HG03457 (cell line): ENCODE measurements at regions not wholly inside any gene's neighbourhood (a gene's known extent, or its start where the extent isn't known, plus 50 kb on each side); places are given as distances from the start of the nearest gene placed in this dataset.

Source experiments
- ATAC-seq: cut with Tn5 transposase; IDR thresholded peaks from one replicate; pipeline ENCODE4 v1.9.1; 2021; ENCODE audit warnings: moderate number of reproducible peaks; ENCODE audit not compliant: unreplicated experiment

DNA sequence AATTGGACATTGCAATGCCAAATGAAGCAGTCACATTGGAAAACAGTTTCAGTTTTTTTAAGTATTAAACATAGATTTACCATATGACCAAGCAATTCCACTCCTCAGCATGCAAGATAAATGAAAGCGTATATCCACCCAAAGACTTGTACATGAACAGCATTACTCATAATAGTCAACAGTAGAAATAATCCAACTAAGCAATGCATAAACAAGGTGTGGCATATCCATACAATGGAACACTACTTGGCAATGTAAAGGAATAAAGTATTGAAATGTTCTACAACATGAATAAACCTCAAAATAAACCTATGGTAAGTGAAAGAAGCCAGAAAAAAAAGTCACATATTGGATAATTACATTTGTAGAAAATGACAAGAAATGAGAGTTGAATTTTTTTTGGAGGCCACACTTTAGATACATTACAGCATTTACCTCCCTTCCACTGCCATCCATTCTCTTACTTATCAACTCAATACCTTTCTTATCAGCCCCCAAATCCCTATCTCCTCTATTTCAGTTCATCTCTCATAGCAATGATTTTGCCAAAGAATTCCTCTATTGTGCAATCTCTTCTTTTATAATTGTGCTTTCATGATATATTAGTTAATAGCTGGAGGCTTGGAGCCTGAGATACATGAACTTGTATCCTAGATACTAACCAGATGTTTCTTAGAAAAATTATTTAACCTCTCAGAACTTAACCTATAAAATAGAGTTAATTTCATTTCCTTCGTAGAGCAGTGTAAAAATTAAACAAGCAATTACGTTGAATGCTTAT lies 414.2 kb upstream of the C1orf87 start:
- no peak for ATAC-seq

DNA sequence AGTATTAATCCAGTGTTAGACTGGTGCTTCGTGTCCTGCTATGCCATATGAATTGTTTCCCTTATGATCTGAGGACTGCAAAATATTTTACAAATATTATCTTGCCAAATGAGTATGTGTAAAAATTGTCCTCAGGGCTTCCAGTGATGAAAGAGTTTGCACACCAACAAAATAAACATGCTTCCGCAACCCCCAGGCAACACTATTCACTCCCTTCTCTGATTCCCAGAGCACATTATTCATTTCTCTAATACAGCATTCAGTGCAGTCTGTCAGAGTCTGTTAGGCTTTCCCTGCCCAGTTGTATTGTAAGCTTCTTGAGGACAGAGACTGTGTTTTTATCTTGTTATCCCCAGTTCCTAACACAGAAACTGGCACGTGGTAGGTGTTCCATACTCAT lies 409.9 kb upstream of the C1orf87 start:
- ATAC-seq, result no peak

DNA sequence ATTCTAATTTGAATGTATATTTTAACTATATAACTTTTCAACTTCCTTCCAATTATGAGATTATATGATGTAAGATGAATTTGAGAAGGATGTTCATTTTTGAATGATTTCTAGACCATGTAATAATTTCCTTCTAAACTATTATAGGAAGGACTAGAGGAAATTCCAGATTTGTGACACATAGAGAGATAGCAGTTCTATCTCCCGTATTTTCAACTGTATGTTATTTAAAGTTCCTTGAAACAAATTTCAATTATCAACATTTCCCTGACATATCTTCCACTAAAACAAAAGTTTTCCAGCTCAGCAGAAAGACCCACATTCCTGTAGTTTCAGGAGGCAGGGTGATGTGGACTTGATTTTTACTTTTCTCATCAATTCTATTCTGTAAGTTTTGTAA lies 396.7 kb upstream of the C1orf87 start:
- no peak for ATAC-seq

DNA sequence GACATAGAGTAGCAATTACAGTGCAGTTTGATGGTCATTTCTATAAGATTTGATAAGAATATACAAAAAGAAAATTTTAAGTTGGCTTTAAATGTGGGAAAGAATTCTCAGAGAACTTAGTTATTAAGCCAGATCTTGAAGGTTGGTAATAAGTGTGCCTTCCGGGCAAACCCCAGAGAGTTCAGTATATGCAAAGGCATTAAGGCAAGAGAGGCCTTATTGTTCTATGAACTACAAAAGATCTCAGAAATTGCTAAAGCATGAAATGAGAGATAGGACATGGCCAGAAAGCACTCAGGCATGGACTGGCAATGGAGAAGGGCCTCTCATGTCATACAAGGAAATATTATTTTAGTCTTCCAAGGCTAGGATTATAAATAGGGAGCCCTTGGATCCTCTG lies 390.2 kb upstream of the C1orf87 start:
- ATAC-seq, result no peak

DNA sequence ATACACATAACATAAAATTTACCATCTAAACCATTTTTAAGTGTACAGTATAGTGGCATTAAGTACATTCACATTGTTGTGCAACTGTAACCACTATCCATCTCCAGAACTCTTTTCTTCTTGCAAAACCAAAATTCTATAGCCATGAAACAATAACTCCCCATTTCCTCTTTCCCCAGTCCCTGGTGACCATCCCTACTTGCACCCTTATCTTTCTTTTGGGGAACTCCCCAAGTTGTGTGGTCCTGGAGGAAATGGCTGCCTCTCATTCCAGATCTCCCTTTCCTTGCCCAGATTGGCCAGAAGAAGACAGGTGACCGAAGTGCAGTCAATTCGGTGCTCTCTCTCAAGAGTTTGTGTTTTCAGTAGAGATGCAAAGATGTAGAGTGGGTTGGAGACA lies 389.6 kb upstream of the C1orf87 start:
- no peak for ATAC-seq

DNA sequence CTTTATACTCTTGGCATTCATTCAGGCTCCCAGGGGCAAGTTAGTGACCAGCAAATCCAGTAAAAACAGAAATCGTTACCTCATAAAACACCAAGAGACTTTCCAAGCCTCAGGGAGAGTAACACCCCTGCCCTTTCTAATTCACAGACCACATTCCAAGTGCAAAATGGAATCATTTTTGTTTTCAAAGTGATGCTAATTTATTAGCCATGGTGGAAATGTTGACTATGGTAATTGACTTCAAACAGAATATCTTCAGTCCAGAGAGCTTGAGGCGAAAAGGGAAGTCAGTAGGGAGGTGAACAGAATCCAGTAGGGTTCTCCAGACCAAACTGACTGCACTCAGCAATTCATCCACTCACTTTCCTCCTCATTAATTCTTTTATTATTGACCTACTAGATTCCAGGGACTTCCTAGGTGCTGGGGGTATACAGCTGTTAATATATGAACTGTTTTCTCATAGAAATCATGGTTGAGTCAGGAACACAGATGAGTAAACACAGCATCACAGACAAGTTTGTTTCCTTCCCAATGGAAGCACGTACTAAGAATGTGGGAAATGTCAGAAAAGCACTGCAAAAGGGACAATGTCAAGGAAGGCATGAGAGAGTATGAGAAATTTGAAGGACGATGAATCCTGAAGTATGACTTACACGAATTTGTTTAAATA lies 388.5 kb upstream of the C1orf87 start:
- ATAC-seq, result no peak

DNA sequence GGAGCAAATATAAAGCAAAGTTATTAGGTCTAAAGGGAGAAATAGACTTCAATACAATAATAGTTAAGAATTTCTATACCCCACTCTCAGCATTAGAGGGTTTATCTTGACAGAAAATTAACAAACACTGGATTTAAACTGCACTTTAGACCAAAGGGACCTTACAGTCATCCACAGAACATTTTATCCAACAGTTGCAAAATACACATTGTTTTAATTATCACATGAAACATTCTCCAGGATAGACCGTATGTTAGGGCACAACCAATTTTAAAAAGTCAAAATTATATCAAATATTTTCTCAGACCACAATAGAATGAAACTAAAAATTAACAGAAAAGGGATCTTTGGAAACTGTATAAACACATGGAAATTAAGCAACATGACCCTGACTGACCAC lies 384.5 kb upstream of the C1orf87 start:
- no peak for ATAC-seq

DNA sequence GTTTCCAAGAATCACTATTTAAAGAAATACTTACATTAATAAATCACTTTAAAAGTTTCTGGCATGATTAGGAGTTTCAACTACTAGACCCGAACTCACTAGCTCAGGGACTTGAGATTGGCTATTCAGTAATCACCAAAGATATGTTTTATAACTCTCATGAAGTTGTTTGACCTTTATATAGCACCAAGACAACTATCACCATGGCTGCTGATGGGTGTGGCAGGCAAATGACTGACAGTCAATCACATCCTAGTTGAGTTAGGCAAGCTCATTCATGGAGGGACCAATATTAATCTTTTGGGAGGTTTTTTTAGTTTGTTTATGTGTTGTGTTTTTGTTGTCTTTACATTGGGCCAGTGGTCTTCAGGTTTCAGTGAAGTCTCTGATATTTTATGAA lies 376.3 kb upstream of the C1orf87 start:
- no peak for ATAC-seq

DNA sequence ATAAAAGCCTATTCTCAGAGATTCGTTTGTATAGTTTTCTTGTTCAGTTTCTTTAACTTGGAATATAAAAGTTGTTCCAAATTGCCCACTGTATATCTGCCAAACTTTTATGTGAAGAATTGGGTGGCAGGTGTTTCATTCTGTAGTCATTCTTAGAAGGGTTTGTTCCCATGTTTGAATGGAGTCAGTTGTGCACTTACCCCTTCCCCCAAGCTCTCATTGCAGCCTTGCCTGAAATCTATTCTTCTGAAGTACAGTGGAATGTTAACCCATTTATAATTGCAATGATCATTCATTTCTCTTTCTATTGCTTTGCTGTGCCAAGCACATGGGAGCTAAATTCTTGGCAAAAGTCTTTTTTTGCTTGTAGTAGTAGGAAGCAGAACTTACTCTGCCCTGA lies 375.3 kb upstream of the C1orf87 start:
- no peak for ATAC-seq

DNA sequence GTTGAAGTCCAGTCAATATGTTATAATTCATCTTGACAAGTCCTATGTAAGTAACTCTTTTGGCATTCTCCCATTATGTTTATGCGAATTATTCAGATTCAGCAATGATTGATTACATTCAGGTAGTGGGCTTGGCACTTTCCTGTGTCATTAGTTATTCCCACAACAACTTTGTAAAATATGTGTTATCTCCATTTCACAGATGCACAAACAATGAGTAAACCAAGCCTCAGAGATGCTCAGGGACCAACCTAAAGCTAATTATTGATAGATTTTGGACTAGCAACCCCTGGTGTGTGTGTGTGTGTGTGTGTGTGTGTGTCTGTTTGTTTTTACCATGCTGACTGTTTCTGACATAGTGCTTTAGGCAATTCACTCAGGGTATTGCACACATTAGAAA lies 371.1 kb upstream of the C1orf87 start:
- no peak for ATAC-seq

DNA sequence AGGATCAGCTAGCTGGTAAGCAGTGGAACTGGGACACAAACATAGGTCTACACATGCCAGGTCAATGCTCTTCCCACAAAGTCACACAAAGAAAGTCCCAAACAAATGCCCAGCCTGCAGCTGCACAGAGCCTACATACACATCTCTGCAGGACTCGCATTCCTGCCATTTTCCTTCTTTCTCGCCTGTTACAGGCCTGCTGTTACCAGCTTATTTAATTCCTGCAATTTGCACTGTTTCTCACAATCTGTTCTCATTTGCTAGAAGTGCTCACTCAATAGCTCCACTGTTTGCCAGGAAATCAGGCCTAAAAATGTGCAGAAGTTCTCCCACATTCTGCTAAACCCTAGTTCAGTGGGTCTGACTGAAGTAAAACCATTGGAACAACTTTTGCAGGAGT lies 362.6 kb upstream of the C1orf87 start:
- ATAC-seq, result no peak

DNA sequence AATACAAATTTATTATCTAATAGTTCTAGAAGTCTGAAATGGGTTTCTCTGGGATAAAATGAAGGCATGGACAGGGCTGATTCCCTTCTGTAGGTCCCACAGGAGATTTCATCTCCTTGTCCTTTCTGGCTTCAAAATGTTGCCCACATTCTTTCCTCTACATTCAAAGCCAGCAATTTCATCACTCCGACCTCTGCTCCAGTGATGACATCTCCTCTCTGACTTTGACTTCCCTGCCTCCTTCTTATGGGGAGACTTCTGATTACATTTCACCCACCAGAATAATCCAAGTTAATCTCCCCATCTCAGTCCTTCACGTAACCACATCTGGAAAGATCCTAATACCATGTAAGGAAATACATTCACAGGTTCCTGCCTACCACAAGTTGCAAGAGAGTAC lies 358.0 kb upstream of the C1orf87 start:
- no peak for ATAC-seq

DNA sequence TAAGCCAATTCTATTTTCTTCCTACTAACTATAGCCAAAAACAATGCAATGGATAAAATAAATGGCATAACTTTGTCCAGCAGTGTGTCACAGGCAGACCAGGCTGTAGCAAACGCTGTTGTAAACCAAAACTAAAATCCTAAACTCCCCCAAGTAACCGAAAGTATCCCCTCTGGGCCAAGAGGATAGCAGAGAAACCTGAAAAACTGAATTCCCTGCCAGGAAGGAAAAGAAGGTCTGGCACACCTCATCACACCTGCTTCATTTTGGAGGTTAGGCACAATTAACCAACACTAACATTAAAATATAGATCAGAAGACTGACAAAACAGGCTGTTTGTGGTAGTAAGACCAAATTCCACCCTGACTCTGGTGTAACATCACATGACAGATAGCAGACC lies 356.8 kb upstream of the C1orf87 start:
- ATAC-seq, result no peak

DNA sequence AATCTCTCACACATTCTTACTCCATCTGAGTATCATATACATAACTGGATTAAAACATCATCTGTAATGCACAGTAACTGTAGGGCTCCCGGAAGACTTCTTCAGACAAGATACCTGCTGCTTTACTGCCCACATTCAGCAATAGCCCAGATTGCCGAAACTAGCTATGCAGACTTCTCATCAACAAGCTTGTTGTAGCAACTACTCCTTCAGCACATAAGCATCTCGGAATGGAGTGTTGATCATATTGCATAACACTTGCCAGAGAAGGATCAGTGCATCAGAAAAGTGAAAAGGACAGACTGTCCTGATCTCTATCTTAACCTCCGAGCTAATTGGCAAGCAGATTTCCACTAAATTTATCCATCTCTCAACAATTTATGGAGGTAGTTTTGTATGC lies 354.6 kb upstream of the C1orf87 start:
- ATAC-seq, result no peak

DNA sequence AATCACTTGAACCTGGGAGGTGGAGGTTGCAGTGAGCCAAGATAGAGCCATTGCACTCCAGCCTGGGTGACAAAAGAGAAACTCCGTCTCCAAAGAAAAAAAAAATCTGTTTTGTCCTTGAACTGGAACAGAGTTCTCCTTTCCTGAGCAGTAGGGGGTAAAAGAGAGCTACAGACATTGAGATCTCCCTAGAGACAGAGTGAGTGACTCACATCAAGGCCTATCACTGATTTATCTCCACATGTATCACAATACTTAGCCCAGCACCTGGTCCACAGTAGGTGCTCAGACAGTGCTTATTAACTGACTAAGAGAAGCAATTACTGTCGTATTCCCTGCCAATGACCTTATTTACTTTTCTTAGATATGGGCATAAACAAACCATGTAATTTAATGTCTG lies 354.1 kb upstream of the C1orf87 start:
- ATAC-seq, result no peak

DNA sequence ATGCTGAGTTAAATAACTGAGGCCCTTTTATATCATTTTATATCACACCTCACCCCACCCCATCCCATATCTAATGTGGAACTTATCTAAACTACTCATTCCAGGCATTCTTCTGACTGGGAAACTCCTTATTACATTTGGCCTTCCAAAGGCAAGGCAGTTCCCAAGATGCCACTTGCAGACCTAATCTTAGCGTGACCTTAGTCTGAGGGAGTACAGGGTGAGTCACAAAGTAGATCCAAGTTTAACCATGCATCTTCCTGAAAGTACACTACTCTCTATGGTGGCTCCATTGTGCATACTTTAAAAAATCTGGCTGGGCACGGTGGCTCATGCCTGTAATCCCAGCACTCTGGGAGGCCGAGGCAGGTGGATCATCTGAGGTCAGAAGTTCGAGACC lies 353.6 kb upstream of the C1orf87 start:
- no peak for ATAC-seq

DNA sequence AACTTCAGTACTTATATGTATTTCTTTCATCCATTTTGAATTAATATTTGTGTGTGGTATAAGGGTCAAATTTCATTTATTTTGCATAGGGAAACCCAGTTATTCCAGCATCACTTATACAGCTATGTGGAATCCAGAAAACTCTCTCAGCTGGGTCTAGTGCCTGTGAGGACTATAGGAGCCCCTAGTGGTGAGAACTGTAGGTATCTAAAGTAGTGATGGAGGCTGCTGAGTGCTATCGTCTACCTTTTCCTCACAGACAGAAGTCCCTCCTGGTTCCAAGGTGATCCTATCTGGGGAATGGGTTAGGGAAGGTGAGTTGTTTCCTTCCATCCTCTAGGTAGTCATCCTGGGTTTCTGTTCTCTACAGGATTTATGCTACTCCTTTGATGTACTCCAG lies 352.0 kb upstream of the C1orf87 start:
- ATAC-seq, result no peak

DNA sequence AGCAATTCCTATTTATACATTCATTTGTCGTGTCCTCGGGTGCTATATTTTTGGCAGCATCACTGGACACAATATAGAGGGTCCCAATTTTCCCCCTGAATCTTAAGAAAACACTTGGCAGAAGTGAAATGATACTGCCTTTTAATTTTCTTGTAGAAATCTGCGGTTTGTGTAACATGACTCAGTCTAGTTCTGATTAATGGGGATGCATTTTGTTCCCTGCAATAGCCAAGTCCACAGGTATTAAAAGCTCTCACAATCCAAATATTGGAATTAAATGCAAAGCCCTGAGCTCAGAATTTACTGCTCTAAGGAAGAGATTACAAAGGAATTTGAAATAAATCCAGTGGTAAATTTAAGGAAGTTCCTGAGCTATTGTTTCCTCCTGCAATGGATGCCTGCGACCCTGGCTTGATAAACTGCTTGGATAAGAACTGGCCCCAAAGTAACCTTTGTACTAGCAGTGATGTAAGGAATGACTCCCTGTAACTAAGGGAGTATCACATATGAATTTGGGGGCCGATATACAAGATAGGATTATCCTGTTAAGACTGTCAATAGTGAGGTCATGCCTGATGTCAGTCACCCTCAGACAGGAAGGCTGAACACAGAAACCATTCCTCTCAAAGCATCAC lies 349.7 kb upstream of the C1orf87 start:
- ATAC-seq, result no peak

DNA sequence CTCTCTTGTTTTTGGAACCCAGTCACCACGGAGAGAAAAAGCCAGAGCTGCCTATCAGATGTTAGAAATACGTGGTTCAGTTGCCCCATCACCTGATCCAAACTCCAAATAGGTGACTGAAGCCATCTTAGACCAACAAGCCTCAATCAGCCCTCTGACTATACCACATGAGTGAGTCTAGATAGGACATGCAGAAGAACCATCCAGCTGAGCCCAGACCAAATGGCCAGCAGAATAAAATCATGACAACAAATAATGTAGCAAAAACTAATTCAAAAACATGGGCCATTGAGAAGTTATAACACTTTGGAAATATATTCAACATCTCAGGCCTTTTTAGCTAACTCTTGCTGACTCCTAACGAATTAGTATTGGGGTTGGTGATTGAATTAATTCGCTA lies 348.4 kb upstream of the C1orf87 start:
- no peak for ATAC-seq

DNA sequence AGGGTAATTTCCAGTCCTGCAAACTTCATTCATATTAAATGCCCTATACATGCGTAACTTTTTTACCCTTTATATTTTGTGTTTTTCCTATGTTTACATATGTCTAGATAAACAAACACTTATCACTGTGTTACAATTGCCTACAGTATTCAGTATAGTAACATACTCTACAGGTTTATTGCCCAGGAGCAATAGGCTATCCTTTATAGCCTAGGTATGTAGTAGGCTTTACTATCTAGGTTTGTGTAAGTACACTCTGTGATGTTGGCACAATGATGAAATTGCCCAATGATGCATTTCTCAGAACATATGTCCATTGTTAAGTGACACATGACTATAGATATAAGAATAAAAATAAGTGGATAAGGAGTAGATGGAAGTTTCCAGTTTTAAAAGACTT lies 345.5 kb upstream of the C1orf87 start:
- no peak for ATAC-seq

DNA sequence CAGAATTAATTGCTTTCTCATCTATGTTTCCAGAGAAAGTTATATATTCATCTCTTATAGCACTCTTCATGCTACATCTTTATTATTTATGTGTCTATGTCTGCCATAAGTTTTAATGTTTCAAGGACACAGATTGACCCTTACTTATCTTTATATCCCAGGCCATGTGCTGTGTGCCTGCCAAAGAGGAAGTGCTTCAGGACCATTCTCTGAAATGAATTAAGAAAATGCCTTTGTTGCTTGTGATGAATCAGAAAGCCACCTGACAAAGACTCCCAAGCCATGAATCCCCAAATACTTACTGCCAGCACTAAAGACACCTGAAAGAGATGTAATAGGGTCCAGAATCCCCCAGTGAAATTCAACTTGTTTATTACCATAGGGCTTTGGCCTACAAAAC lies 342.1 kb upstream of the C1orf87 start:
- ATAC-seq, result no peak

DNA sequence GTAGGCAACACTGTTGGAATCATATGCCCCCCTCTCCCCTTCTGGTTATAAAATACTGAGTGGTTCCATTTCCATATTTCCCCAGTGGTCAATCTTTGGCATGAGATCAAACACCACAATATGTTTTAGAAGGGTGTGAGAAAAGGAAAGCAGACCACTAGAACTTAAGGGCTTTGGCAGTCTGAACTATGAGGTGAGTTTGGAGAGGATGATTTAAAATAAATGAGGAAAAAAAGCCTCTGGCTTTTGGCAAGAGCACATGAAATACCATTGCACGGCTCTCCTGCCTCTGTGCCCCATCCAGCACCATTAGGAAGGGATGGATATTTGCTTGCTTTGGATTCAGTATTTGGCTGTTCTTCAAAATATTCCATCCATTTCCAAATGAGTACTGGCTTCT lies 339.5 kb upstream of the C1orf87 start:
- ATAC-seq, result no peak
